ENCODE measurements at regions not wholly inside any gene's neighbourhood (a gene's known extent, or its start where the extent isn't known, plus 50 kb on each side); places are given as distances from the start of the nearest gene placed in this dataset.

DNA sequence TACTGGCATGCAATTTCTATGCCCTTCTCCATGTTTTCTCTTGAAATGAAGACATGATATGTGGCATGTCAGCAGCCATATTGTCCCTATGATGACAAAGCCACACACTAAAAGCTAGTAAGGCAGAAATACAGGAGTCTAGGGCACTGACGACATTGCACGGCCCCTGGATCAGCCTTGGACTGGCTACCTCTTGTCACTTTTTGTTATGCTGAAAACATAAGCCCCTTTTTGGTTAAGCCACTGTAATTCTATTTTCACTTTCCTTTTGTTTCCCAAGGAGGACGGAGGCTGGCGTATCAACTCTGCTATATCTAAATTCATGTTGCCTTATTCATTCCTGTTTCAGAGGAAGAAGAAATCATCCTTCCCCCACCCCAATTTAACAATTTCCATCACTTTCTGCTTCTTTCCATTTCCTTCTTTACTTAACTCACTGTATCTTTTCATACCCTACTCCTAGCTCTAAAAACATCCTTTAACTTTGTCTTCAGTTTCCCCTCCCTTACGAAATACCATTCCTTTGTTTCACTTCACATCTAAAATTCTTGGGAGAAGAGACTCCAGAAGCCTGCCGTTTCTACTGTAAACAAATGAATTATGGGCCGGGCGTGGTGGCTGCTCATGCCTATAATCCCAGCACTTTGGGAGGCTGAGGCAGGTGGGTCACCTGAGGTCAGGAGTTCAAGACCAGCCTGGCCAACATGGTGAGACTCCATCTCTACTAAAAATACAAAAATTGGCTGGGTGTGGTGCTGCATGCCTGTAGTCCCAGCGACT is 364.1 kb downstream of the PCNX1 start:
- Histone ChIP-seq H3K4me3 (ENCODE audit: low read depth in 1 of 2, low read length in 1 of 2) (no peak overlapping the region), H3K27ac (no peak overlapping the region), H3K9me3 (no peaks in the 10 kb centered on the region), H3K36me3 (no peaks in the 10 kb centered on the region), H3K27me3 (no peaks in the 10 kb centered on the region), H3K4me1 (ENCODE audit: control insufficient read depth in 1 of 2, insufficient read depth in 1 of 2, low read depth in 1 of 2, low read length in 1 of 2) (peaks cover 3 to 16% of the 10 kb centered on the region in 2 experiments)
- TF ChIP-seq, protein P1, sequence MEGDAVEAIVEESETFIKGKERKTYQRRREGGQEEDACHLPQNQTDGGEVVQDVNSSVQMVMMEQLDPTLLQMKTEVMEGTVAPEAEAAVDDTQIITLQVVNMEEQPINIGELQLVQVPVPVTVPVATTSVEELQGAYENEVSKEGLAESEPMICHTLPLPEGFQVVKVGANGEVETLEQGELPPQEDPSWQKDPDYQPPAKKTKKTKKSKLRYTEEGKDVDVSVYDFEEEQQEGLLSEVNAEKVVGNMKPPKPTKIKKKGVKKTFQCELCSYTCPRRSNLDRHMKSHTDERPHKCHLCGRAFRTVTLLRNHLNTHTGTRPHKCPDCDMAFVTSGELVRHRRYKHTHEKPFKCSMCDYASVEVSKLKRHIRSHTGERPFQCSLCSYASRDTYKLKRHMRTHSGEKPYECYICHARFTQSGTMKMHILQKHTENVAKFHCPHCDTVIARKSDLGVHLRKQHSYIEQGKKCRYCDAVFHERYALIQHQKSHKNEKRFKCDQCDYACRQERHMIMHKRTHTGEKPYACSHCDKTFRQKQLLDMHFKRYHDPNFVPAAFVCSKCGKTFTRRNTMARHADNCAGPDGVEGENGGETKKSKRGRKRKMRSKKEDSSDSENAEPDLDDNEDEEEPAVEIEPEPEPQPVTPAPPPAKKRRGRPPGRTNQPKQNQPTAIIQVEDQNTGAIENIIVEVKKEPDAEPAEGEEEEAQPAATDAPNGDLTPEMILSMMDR (IDR thresholded peaks at IDR 0.05), result no peak

DNA sequence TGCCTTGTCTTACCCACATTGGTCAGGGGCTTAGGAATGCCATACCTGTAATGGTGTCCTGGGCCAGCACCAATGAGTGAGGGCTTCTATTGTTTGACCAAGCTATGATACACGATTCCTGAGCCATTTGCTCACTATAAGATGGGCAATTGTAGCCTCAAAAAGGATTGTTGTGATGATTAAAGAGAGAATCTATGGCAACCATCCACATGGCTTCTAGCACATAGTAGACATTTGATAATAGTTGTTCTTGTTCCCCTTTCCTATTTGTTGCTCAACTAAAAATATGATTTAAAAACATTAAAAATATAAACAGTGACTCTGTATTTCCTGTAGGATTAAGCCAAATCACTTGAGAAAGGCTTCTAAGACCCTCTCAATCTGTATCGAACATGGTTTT is 366.1 kb downstream of the PCNX1 start:
- H3K4me1 ChIP-seq (ENCODE audit: control insufficient read depth in 1 of 2, insufficient read depth in 1 of 2, low read depth in 1 of 2, low read length in 1 of 2), result peaks cover 0 to under 1% of the 10 kb centered on the region in 2 experiments
- no peaks in the 10 kb centered on the region for H3K36me3 ChIP-seq
- no peak overlapping the region for H3K4me3 ChIP-seq (ENCODE audit: low read depth in 1 of 2, low read length in 1 of 2)
- no peaks in the 10 kb centered on the region for H3K27me3 ChIP-seq
- TF ChIP-seq, protein P1 (IDR thresholded peaks at IDR 0.05), result no peak
- no peak overlapping the region for H3K27ac ChIP-seq
- no peaks in the 10 kb centered on the region for H3K9me3 ChIP-seq

DNA sequence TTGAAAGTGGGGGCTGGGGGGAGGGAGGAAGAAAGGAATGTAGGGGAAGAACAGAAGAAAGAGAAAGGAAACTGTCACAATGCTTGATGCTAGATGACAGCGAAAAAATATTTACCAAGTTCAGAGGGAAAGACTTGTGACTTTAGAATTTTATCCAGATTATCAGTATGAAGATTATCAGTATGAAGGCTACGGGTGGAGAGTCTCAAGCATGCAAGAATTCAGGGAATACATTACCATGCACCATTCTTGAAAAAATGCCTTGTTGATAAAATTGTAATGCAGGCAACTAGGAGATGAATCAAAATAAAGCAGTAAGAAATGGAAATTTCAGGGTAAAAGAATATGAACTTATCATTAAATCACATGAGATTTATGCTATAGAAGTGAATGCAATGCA is 376.8 kb downstream of the PCNX1 start:
- H3K4me1 ChIP-seq (ENCODE audit: control insufficient read depth in 1 of 2, insufficient read depth in 1 of 2, low read depth in 1 of 2, low read length in 1 of 2), result no peaks in the 10 kb centered on the region
- no peak overlapping the region for H3K4me3 ChIP-seq (ENCODE audit: low read depth in 1 of 2, low read length in 1 of 2)
- no peaks in the 10 kb centered on the region for H3K27me3 ChIP-seq
- no peaks in the 10 kb centered on the region for H3K9me3 ChIP-seq
- TF ChIP-seq, protein P1 (IDR thresholded peaks at IDR 0.05), result no peak
- no peak overlapping the region for H3K27ac ChIP-seq
- H3K36me3 ChIP-seq, result no peaks in the 10 kb centered on the region

DNA sequence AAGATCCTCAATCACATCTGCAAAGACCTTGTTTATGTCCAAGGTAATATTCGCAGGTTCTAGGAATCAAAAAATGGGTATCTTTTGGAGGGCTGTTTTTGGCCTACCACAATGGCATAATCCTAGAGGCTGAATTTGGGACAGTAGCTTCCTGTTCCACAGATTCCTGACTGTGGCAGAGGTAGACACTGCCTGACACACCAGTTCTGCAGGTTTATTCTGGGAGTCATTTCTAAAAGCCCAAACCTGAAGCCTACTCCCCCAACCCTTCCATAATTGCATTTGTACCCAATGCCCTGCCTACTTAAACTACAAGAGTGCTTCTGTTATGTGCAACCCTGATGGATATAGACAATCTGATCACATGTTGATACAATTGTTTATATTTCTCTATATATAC is 378.9 kb downstream of the PCNX1 start:
- H3K4me1 ChIP-seq (ENCODE audit: control insufficient read depth in 1 of 2, insufficient read depth in 1 of 2, low read depth in 1 of 2, low read length in 1 of 2), result no peaks in the 10 kb centered on the region
- no peaks in the 10 kb centered on the region for H3K27me3 ChIP-seq
- H3K27ac ChIP-seq, result no peak overlapping the region
- TF ChIP-seq, protein P1 (IDR thresholded peaks at IDR 0.05), result no peak
- H3K4me3 ChIP-seq (ENCODE audit: low read depth in 1 of 2, low read length in 1 of 2), result no peak overlapping the region
- H3K9me3 ChIP-seq, result no peaks in the 10 kb centered on the region
- no peaks in the 10 kb centered on the region for H3K36me3 ChIP-seq

DNA sequence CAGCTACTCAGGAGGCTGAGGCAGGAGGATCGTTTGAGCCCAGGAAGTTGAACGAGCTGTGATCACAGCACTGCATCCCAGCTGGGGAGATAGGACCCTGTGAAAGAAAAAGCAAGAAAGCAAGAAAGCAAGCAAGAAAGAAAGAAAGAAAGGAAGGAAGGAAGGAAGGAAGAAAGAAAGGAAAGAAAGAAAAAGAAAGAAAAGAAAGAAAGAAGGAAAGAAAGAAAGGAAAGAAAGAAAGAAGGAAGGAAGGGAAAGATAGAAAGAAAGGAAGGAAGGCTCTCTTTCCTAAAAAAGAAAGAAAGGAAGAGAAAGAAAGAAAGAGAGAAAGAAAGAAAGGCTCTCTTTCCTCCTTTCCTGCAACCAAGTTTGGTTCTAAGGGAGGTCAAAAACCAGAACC is 380.3 kb downstream of the PCNX1 start:
- Histone ChIP-seq H3K4me3 (ENCODE audit: low read depth in 1 of 2, low read length in 1 of 2) (no peak overlapping the region), H3K4me1 (ENCODE audit: control insufficient read depth in 1 of 2, insufficient read depth in 1 of 2, low read depth in 1 of 2, low read length in 1 of 2) (no peaks in the 10 kb centered on the region), H3K27ac (no peak overlapping the region), H3K36me3 (no peaks in the 10 kb centered on the region), H3K9me3 (no peaks in the 10 kb centered on the region), H3K27me3 (no peaks in the 10 kb centered on the region)
- TF ChIP-seq, protein P1 (IDR thresholded peaks at IDR 0.05), result no peak
